ENCODE measurements at regions not wholly inside any gene's neighbourhood (a gene's known extent, or its start where the extent isn't known, plus 50 kb on each side); places are given as distances from the start of the nearest gene placed in this dataset.
A peak's percentile ranks its signal among the peaks of the same experiment; 100 is the strongest.

- TF ChIP-seq, protein P1, sequence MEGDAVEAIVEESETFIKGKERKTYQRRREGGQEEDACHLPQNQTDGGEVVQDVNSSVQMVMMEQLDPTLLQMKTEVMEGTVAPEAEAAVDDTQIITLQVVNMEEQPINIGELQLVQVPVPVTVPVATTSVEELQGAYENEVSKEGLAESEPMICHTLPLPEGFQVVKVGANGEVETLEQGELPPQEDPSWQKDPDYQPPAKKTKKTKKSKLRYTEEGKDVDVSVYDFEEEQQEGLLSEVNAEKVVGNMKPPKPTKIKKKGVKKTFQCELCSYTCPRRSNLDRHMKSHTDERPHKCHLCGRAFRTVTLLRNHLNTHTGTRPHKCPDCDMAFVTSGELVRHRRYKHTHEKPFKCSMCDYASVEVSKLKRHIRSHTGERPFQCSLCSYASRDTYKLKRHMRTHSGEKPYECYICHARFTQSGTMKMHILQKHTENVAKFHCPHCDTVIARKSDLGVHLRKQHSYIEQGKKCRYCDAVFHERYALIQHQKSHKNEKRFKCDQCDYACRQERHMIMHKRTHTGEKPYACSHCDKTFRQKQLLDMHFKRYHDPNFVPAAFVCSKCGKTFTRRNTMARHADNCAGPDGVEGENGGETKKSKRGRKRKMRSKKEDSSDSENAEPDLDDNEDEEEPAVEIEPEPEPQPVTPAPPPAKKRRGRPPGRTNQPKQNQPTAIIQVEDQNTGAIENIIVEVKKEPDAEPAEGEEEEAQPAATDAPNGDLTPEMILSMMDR (IDR thresholded peaks at IDR 0.05), result no peak
- H3K4me3 ChIP-seq, result no peak overlapping the region
- no peaks in the 10 kb centered on the region for H3K27me3 ChIP-seq
- no peaks in the 10 kb centered on the region for H3K9me3 ChIP-seq
- intact Hi-C loops (cut with DNase I), result no loop called here
- no peaks in the 10 kb centered on the region for H3K4me1 ChIP-seq
- DNase-seq (ENCODE audit: low spot score in 2 of 2), result no peak
- H3K36me3 ChIP-seq, result no peaks in the 10 kb centered on the region
- H3K27ac ChIP-seq, result no peak overlapping the region
Measured at GRCh38 chr7:132053871-132054270, 497.4 kb upstream of the PODXL start.

GRCh38 chr7:132051311-132051710 lies 494.9 kb upstream of the PODXL start:
- DNase-seq (ENCODE audit: low spot score in 2 of 2), result no peak
- intact Hi-C loops (cut with DNase I), result no loop called here
- Histone ChIP-seq H3K27ac (no peak overlapping the region), H3K27me3 (no peaks in the 10 kb centered on the region), H3K9me3 (no peaks in the 10 kb centered on the region), H3K4me1 (no peaks in the 10 kb centered on the region), H3K4me3 (no peak overlapping the region), H3K36me3 (no peaks in the 10 kb centered on the region)
- TF ChIP-seq, protein P1 (IDR thresholded peaks at IDR 0.05), result no peak

- H3K36me3 ChIP-seq, result no peaks in the 10 kb centered on the region
- intact Hi-C loops (cut with DNase I), result no loop called here
- H3K27ac ChIP-seq, result no peak overlapping the region
Measured at GRCh38 chr7:132049462-132050304, 493.3 kb upstream of the PODXL start.

DNA sequence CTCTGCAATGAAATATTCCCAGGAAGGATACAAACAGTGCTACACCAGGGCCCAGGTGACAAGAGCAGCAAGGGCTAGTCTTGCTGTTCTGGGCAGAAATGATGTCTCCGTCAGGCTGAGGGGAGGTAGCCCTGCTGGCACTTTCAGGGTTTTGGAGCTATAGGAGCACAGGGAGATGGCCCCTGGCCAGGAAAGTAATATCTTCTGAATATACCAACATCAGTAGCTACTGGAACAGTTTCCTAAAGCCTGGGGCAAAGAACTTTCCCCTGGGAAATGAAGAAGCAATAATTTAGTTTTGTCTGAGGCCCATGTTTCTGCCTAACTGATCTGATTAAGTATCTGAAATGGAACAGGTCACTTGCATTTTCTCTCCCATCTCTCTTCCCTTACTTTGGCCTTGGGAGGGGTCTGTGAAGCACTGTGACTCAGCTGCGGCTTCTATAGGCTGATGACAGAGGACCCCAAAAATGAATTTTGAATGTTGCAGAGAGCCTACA lies 489.1 kb upstream of the PODXL start:
- Histone ChIP-seq H3K9me3 (no peaks in the 10 kb centered on the region), H3K36me3 (no peaks in the 10 kb centered on the region), H3K4me3 (no peak overlapping the region), H3K27me3 (no peaks in the 10 kb centered on the region), H3K4me1 (no peaks in the 10 kb centered on the region), H3K27ac (no peak overlapping the region)
- TF ChIP-seq, protein P1 (IDR thresholded peaks at IDR 0.05), result no peak
- intact Hi-C loops (cut with DNase I), result no loop called here
- DNase-seq (ENCODE audit: low spot score in 2 of 2), result no peak

More at GRCh38 chr7:132049462-132050304, 493.3 kb upstream of the PODXL start:
- H3K4me3 ChIP-seq, result no peak overlapping the region
- H3K27me3 ChIP-seq, result no peaks in the 10 kb centered on the region
- no peaks in the 10 kb centered on the region for H3K9me3 ChIP-seq
- TF ChIP-seq, protein P1 (IDR thresholded peaks at IDR 0.05), result peak in 1 of 3 experiments; percentile 42
- no peaks in the 10 kb centered on the region for H3K4me1 ChIP-seq
- no peak for DNase-seq (ENCODE audit: low spot score in 2 of 2)

- Histone ChIP-seq H3K36me3 (no peaks in the 10 kb centered on the region), H3K27me3 (no peaks in the 10 kb centered on the region), H3K9me3 (no peaks in the 10 kb centered on the region), H3K27ac (no peak overlapping the region), H3K4me1 (no peaks in the 10 kb centered on the region), H3K4me3 (no peak overlapping the region)
- TF ChIP-seq, protein P1 (IDR thresholded peaks at IDR 0.05), result no peak
- intact Hi-C loops (cut with DNase I), result no loop called here
- DNase-seq (ENCODE audit: low spot score in 2 of 2), result no peak
Measured at GRCh38 chr7:132045002-132045401, 488.6 kb upstream of the PODXL start.
